Epithelial cell of proximal tubule (primary cell): ENCODE measurements at regions not wholly inside any gene's neighbourhood (a gene's known extent, or its start where the extent isn't known, plus 50 kb on each side); places are given as distances from the start of the nearest gene placed in this dataset.
A peak's percentile ranks its signal among the peaks of the same experiment; 100 is the strongest.
"Not testable (repeated sequence)": the region's sequence is repeated elsewhere in the genome, so short reads cannot be mapped to it uniquely, and the experiment has no call there.

Experiments used
- DNase-seq: peaks from one replicate; pipeline ENCODE4 v3.0.0-alpha.2; 2011; ENCODE audit warnings: low read depth
- H3K4me3 ChIP-seq: 2 replicates; pipeline ENCODE4 v1.5.1; 2011; ENCODE audit warnings: low read depth, mild to moderate bottlenecking, low read length
- CTCF ChIP-seq: conservative IDR thresholded peaks from 2 replicates; pipeline ENCODE4 v1.5.1; 2012; ENCODE audit warnings: low read depth, mild to moderate bottlenecking, low read length

GRCh38 chr18:70578480-70578879 lies 289.6 kb downstream of the SOCS6 start:
- no peak for DNase-seq
- no peak overlapping the region for H3K4me3 ChIP-seq
- peak; percentile 26 for TF ChIP-seq CTCF

- no peak overlapping the region for H3K4me3 ChIP-seq
- no peak for DNase-seq
- TF ChIP-seq CTCF, result no peak
Measured at GRCh38 chr18:70577023-70577420, 288.2 kb downstream of the SOCS6 start.

GRCh38 chr18:70576276-70577022 lies 287.6 kb downstream of the SOCS6 start:
- DNase-seq, result no peak
- no peak for TF ChIP-seq CTCF
- no peak overlapping the region for H3K4me3 ChIP-seq

GRCh38 chr18:70574951-70575350 lies 286.1 kb downstream of the SOCS6 start:
- DNase-seq, H3K4me3 ChIP-seq: not testable (repeated sequence)

GRCh38 chr18:70569647-70570046 lies 280.8 kb downstream of the SOCS6 start:
- DNase-seq, H3K4me3 ChIP-seq: not testable (repeated sequence)

GRCh38 chr18:70559446-70559845 lies 270.6 kb downstream of the SOCS6 start:
- DNase-seq, result no peak
- H3K4me3 ChIP-seq, result no peak overlapping the region
- TF ChIP-seq CTCF, result no peak

- no peak overlapping the region for H3K4me3 ChIP-seq
- no peak for DNase-seq
- TF ChIP-seq CTCF, result no peak
Measured at GRCh38 chr18:70558371-70558770, 269.5 kb downstream of the SOCS6 start.

- H3K4me3 ChIP-seq, result no peak overlapping the region
- TF ChIP-seq CTCF, result no peak
- DNase-seq, result no peak
Measured at GRCh38 chr18:70554854-70555445, 266.1 kb downstream of the SOCS6 start.
